ENCODE measurements at regions not wholly inside any gene's neighbourhood (a gene's known extent, or its start where the extent isn't known, plus 50 kb on each side); places are given as distances from the start of the nearest gene placed in this dataset.
"Not testable (repeated sequence)": the region's sequence is repeated elsewhere in the genome, so short reads cannot be mapped to it uniquely, and the experiment has no call there.

GRCh38 chr5:32534041-32534440 is 51.3 kb upstream of the SUB1 start:
- H3K27ac Mint-ChIP-seq: no peak overlapping the region
- no peaks in the 10 kb centered on the region for H3K9me3 Mint-ChIP-seq
- no peak for ATAC-seq
- no peak for DNase-seq
- H3K27me3 Mint-ChIP-seq: no peaks in the 10 kb centered on the region
- peak overlapping the region in 1 of 2 donors; percentile 32 for H3K4me3 Mint-ChIP-seq
- peaks cover 37% of the 10 kb centered on the region for H3K4me1 Mint-ChIP-seq

- peaks cover 22% of the 10 kb centered on the region for H3K4me1 Mint-ChIP-seq
- no peaks in the 10 kb centered on the region for H3K27me3 Mint-ChIP-seq
- H3K9me3 Mint-ChIP-seq: no peaks in the 10 kb centered on the region
- H3K4me3 Mint-ChIP-seq: peak overlapping the region; percentile 70 to 87
- ATAC-seq (peak; percentile 86), DNase-seq (peak; percentile 8 to 39)
- H3K27ac Mint-ChIP-seq: peak overlapping the region; percentile 97 to 98
Observed at GRCh38 chr5:32531885-32532520, 53.4 kb upstream of the SUB1 start.

- not testable (repeated sequence) for H3K27me3 Mint-ChIP-seq, H3K9me3 Mint-ChIP-seq, DNase-seq, ATAC-seq, H3K27ac Mint-ChIP-seq, H3K4me3 Mint-ChIP-seq
- peaks cover 12% of the 10 kb centered on the region for H3K4me1 Mint-ChIP-seq
Observed at GRCh38 chr5:32527321-32527720, 58.0 kb upstream of the SUB1 start.

GRCh38 chr5:32526810-32527209 is 58.5 kb upstream of the SUB1 start:
- Mint-ChIP-seq H3K4me3 (no peak overlapping the region), H3K9me3 (no peaks in the 10 kb centered on the region), H3K27ac (peak overlapping the region in 1 of 2 donors; percentile 22), H3K4me1 (peaks cover 7% of the 10 kb centered on the region), H3K27me3 (no peaks in the 10 kb centered on the region)
- DNase-seq (no peak), ATAC-seq (no peak)

- no peak overlapping the region for H3K4me3 Mint-ChIP-seq
- ATAC-seq (no peak), DNase-seq (no peak)
- H3K4me1 Mint-ChIP-seq: no peaks in the 10 kb centered on the region
- no peaks in the 10 kb centered on the region for H3K27me3 Mint-ChIP-seq
- H3K27ac Mint-ChIP-seq: no peak overlapping the region
- H3K9me3 Mint-ChIP-seq: no peaks in the 10 kb centered on the region
Observed at GRCh38 chr5:32523625-32524024, 61.7 kb upstream of the SUB1 start.

- no peaks in the 10 kb centered on the region for H3K4me1 Mint-ChIP-seq
- H3K27ac Mint-ChIP-seq: peak overlapping the region in 1 of 2 donors; percentile 50
- peak in 1 of 2 donors; percentile 18 for DNase-seq
- no peaks in the 10 kb centered on the region for H3K9me3 Mint-ChIP-seq
- H3K4me3 Mint-ChIP-seq: no peak overlapping the region
- ATAC-seq: peak; percentile 77
- H3K27me3 Mint-ChIP-seq: no peaks in the 10 kb centered on the region
Observed at GRCh38 chr5:32522429-32523143, 62.8 kb upstream of the SUB1 start.

GRCh38 chr5:32521481-32521880 is 63.9 kb upstream of the SUB1 start:
- H3K27ac Mint-ChIP-seq: no peak overlapping the region
- H3K27me3 Mint-ChIP-seq: peaks cover 8% of the 10 kb centered on the region
- no peaks in the 10 kb centered on the region for H3K4me1 Mint-ChIP-seq
- H3K4me3 Mint-ChIP-seq: no peak overlapping the region
- DNase-seq (no peak), ATAC-seq (no peak)
- H3K9me3 Mint-ChIP-seq: no peaks in the 10 kb centered on the region

- ATAC-seq: no peak
- Mint-ChIP-seq H3K4me1 (no peaks in the 10 kb centered on the region), H3K4me3 (no peak overlapping the region), H3K27ac (no peak overlapping the region), H3K9me3 (no peaks in the 10 kb centered on the region), H3K27me3 (peaks cover 8% of the 10 kb centered on the region)
- no peak for DNase-seq
Observed at GRCh38 chr5:32520972-32521371, 64.4 kb upstream of the SUB1 start.

GRCh38 chr5:32520356-32520755 is 65.0 kb upstream of the SUB1 start:
- no peak for ATAC-seq
- no peak for DNase-seq
- Mint-ChIP-seq H3K9me3 (no peaks in the 10 kb centered on the region), H3K4me1 (no peaks in the 10 kb centered on the region), H3K4me3 (no peak overlapping the region), H3K27me3 (peaks cover 8% of the 10 kb centered on the region), H3K27ac (no peak overlapping the region)

- DNase-seq: no peak
- peaks cover 8% of the 10 kb centered on the region for H3K27me3 Mint-ChIP-seq
- H3K4me1 Mint-ChIP-seq: no peaks in the 10 kb centered on the region
- no peak overlapping the region for H3K4me3 Mint-ChIP-seq
- no peak overlapping the region for H3K27ac Mint-ChIP-seq
- no peaks in the 10 kb centered on the region for H3K9me3 Mint-ChIP-seq
- ATAC-seq: no peak
Observed at GRCh38 chr5:32519508-32519907, 65.8 kb upstream of the SUB1 start.

GRCh38 chr5:32514806-32515205 is 70.3 kb upstream of the ZFR start:
- no peaks in the 10 kb centered on the region for H3K4me1 Mint-ChIP-seq
- no peak overlapping the region for H3K27ac Mint-ChIP-seq
- DNase-seq: no peak
- no peak overlapping the region for H3K4me3 Mint-ChIP-seq
- peaks cover 8% of the 10 kb centered on the region for H3K27me3 Mint-ChIP-seq
- no peaks in the 10 kb centered on the region for H3K9me3 Mint-ChIP-seq
- ATAC-seq: no peak

GRCh38 chr5:32512926-32513325 is 68.4 kb upstream of the ZFR start:
- no peak for ATAC-seq
- Mint-ChIP-seq H3K4me1 (no peaks in the 10 kb centered on the region), H3K27ac (no peak overlapping the region), H3K9me3 (no peaks in the 10 kb centered on the region), H3K27me3 (peaks cover 11% of the 10 kb centered on the region), H3K4me3 (no peak overlapping the region)
- no peak for DNase-seq

GRCh38 chr5:32511776-32512374 is 67.3 kb upstream of the ZFR start:
- peak; percentile 86 for ATAC-seq
- no peak overlapping the region for H3K27ac Mint-ChIP-seq
- H3K27me3 Mint-ChIP-seq: peaks cover 11% of the 10 kb centered on the region
- H3K4me3 Mint-ChIP-seq: no peak overlapping the region
- no peaks in the 10 kb centered on the region for H3K9me3 Mint-ChIP-seq
- no peaks in the 10 kb centered on the region for H3K4me1 Mint-ChIP-seq
- no peak for DNase-seq

- H3K27ac Mint-ChIP-seq: no peak overlapping the region
Observed at GRCh38 chr5:32510860-32511259, 66.3 kb upstream of the ZFR start.

GRCh38 chr5:32508806-32509805 is 64.6 kb upstream of the ZFR start:
- no peak overlapping the region for H3K27ac Mint-ChIP-seq
- no peak overlapping the region for H3K4me3 Mint-ChIP-seq
- peaks cover 34% of the 10 kb centered on the region for H3K27me3 Mint-ChIP-seq
- ATAC-seq (no peak), DNase-seq (no peak)
- no peaks in the 10 kb centered on the region for H3K9me3 Mint-ChIP-seq
- peaks cover 14% of the 10 kb centered on the region for H3K4me1 Mint-ChIP-seq

More at GRCh38 chr5:32510860-32511259, 66.3 kb upstream of the ZFR start:
- H3K4me1 Mint-ChIP-seq: no peaks in the 10 kb centered on the region
- no peak overlapping the region for H3K4me3 Mint-ChIP-seq
- DNase-seq (no peak), ATAC-seq (no peak)
- peaks cover 16% of the 10 kb centered on the region for H3K27me3 Mint-ChIP-seq
- H3K9me3 Mint-ChIP-seq: no peaks in the 10 kb centered on the region
